Occipital lobe (tissue), 1 donor: ENCODE measurements at regions not wholly inside any gene's neighbourhood (a gene's known extent, or its start where the extent isn't known, plus 50 kb on each side); places are given as distances from the start of the nearest gene placed in this dataset.
A peak's percentile ranks its signal among the peaks of the same experiment; 100 is the strongest.
"Not testable (repeated sequence)": the region's sequence is repeated elsewhere in the genome, so short reads cannot be mapped to it uniquely, and the experiment has no call there.

ENCODE experiments used
- DNase-seq: peaks from one replicate; lab custom pipeline; 2025; lab: John Stamatoyannopoulos, UW

DNA sequence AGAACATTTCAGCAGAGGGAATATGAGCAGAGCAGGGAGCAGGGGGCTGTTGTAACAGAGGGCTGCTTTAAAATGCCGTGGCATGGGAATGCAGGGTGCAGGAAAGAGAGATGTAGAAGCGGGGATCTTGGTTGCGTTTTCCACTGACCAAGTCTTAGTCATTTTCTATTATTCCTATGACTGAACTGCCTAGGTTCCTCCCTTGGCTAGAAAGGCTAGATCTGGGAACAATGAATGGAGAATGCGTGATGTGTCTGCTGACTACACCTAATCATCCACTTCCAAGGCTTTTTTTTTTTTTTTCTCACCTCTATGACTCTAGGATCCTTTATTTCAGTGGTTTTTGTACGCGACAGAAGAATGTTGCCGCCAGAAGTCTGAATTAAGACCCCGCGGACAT, 607.4 kb upstream of the TBL1XR1 start:
- DNase-seq = no peak

- no peak for DNase-seq
Observed at GRCh38 chr3:177807150-177807875, 610.0 kb upstream of the TBL1XR1 start.

- DNase-seq = not testable (repeated sequence)
Observed at GRCh38 chr3:177808928-177809478, 611.7 kb upstream of the TBL1XR1 start.

DNA sequence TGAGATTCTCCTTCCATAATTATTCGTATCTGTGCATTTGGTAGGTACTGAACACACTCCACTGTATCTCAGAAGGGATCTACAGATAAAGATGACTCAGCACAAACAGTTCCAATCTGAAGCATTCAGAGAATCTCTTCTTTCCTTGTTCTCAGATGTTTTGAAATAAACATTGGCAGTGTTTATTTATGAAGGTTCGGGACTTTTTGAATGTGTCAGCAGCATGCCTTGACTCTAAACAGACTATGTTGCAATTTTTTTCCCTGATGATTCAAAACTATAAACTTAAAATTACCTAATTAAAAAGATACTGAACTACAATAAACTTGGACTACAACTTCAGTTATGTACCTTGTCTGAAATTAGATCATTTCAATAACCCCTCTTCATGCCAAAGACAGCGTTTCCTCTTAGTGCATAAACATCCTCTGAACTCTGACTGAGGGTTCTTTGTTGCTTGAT, 612.9 kb upstream of the TBL1XR1 start:
- no peak for DNase-seq

DNA sequence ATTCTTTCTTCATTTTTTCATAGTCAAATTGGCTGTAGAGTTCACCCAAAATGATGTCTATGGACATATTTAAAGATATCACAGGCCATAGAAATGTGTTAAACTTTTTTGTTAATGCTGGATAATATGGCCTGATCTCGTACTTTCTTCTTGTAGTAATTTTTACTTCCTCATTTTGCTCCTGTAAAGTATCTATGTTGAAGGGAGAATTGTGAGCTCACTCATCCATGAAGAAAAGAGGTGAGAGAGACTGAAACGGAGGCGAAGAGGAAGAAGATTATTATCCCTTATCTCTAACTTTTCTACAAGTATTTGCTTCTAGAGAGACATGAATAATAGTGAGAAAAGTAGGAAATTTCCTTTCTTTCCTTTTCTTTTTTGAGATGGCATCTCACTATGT, 613.8 kb upstream of the TBL1XR1 start:
- no peak for DNase-seq

- no peak for DNase-seq
Observed at GRCh38 chr3:177811835-177812234, 614.6 kb upstream of the TBL1XR1 start.

DNA sequence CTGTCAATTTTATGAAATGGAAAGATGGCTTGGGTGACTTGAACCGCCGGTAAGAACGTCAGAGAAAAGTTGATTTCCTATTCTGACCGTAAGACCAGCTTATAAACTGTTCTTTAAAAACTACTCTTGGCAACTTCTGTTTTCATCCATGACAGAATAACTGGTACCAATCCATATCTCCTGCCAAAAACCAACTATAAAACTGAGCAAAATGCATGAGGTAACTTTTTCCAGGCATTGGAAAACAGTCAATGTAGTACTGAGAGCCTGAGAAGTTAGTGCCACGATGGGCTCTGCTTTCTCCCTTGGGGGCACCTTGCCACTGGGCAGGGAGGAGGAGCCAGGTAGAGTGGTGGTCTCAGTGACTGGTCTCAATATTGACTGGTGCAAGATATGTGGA, 615.2 kb upstream of the TBL1XR1 start:
- no peak for DNase-seq

DNA sequence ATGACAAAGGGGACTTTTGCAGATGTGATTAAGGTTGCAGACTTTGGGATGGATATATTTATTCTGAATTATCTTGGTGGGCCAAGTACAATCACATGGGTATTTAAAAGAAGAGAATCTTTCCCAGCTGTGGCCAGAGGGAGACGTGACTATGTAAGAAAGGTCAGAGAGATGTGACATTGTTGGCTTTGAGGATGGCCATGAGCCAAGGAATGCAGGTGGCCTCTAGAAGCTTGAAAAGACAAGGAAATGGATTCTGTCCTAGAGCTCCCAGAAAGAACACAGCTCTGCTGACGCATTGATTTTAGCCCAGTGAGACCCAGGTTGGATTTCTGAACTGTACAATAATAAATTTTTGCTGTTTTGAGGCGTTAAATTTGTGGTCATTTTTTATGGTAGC, 616.0 kb upstream of the TBL1XR1 start:
- DNase-seq = no peak

GRCh38 chr3:177816667-177817208, 619.5 kb upstream of the TBL1XR1 start:
- no peak for DNase-seq

DNA sequence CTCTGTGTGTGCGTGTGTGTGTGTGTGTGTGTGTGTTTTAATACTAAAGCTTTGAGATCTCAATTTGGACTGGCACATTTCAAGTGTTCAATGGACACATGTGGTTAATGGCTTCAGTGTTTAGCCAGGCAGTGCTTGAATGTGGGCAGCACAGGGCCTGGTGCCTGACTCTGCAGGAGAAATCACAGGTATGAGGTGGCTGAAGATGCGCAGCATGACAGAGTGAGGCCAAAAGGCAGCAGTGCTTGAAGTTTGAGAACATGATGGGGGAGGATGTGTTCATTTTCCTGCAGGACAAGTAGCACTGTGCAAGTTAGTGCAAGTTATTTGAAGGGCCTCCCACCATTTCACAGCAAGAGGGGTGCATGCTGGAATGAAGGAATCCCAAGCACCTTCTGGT, 620.5 kb upstream of the TBL1XR1 start:
- DNase-seq = no peak

- DNase-seq = no peak
Observed at GRCh38 chr3:177818712-177819240, 621.5 kb upstream of the TBL1XR1 start.

- DNase-seq = no peak
Observed at GRCh38 chr3:177820683-177821316, 623.5 kb upstream of the TBL1XR1 start.

- no peak for DNase-seq
Observed at GRCh38 chr3:177822681-177823096, 625.4 kb upstream of the TBL1XR1 start.

GRCh38 chr3:177823701-177824189, 626.5 kb upstream of the TBL1XR1 start:
- DNase-seq = no peak

DNA sequence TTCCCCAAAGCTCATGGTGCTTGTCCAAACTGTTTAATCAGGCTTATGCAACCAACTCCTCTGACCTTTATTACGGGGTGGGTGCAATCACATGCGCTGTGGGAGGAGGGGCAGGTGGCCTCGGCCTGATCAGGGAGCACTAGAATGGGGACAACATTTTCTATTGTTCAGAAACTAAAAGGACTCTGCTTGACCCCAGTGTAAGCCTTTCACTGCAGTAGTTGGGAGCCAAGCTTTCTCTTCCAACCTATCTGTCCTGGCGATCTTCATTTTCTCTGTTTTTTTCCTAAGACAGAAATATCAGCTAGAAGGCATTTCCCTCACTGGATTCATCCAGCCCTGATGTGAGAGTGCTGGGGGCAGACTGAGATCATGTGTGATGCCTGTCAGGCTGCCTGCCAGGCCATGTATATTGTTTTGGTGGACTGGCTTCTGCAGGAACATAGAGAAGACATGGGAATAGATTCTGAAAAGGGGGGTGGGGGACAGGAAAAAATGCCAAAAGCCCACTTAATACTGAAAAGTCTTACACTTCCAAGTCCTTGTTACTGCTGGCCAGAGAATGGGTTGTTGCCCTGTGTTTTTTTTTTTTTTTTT, 627.0 kb upstream of the TBL1XR1 start:
- DNase-seq = peak; percentile 17

DNA sequence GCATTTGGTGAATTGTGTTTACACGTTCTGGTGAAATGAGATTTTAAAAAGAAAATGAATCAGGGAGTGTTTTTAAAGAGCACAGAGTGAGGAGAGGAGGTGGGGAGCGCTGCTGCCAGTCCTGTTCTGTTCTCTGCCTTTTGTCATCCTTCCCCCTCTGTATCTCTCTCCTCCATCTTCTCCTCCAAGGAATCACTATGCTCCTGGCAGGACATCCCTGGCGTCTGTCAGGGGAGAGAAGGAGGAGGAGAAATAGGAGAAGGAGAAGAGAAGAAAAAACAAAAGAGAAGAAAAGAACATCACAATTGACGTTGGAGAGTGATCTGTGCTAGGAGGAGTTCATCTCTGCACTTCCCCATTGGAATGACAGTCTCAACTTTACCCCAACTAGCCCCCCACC, 627.6 kb upstream of the TBL1XR1 start:
- no peak for DNase-seq

DNA sequence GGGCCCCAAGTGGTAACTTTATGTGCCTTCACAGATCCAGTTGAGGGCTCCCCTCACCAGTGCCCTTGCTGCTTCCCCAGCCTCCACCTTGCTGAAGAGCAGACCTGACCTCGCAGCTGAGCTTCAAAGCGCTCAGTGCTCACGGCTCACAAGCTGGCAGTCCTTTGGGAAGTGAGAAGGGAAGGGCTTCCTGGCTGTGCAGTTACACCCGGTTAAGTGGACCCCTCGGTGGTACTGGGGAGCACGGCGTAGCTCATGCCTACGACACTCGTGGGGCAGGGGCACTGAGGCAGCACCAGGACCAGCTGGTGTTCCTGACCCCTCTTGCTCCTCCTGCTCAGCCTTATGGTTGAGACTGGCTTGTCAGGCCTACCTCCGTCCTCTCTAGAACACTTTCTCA, 629.0 kb upstream of the TBL1XR1 start:
- no peak for DNase-seq

- no peak for DNase-seq
Observed at GRCh38 chr3:177827511-177828207, 630.4 kb upstream of the TBL1XR1 start.

DNA sequence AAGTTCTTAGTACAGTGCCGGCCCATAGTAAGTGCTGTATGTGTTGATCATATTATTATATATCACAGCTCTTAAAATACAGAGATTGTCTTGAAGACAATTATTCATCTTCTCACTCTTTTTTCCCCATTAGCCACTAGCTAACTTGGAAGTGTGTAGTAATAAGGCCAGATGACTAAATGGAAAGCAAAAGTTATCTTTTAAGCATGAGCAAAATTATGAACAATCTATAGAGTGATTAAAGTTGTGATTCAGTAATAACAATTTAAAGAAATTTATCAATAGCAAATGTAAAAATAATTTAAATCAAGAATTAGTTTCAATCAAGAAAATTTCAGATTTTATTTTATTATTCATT, 630.9 kb upstream of the TBL1XR1 start:
- no peak for DNase-seq

- no peak for DNase-seq
Observed at GRCh38 chr3:177830411-177830849, 633.1 kb upstream of the TBL1XR1 start.

DNA sequence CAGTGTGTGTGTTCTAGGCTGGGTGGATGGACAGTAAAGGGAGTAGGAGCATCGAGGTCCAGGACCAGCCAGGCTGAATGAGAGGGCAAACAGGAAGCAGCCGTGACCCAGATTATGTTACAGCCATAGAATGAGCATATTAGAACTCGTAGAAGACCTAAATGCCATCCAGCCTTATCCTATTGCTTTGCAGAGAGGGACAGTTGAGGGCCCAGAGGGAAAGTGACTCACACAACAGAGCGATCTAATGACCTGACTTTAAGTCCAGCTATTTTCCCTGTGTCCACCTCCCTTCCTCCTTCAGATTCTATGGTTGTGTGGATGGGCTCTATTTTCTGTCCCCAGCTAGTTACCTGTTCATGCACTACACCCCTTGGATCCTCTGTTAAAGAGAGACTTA, 634.1 kb upstream of the TBL1XR1 start:
- no peak for DNase-seq
